T-helper 1 cell (primary cell): ENCODE measurements at regions not wholly inside any gene's neighbourhood (a gene's known extent, or its start where the extent isn't known, plus 50 kb on each side); places are given as distances from the start of the nearest gene placed in this dataset.
"Not testable (repeated sequence)": the region's sequence is repeated elsewhere in the genome, so short reads cannot be mapped to it uniquely, and the experiment has no call there.

Experiments used
- DNase-seq, 5 donors: peaks; one replicate each; pipeline ENCODE4 v3.0.0-alpha.2; 2012 to 2020

GRCh38 chr6:15953152-15953880 lies 175.6 kb upstream of the MYLIP start:
- DNase-seq = no peak

DNA sequence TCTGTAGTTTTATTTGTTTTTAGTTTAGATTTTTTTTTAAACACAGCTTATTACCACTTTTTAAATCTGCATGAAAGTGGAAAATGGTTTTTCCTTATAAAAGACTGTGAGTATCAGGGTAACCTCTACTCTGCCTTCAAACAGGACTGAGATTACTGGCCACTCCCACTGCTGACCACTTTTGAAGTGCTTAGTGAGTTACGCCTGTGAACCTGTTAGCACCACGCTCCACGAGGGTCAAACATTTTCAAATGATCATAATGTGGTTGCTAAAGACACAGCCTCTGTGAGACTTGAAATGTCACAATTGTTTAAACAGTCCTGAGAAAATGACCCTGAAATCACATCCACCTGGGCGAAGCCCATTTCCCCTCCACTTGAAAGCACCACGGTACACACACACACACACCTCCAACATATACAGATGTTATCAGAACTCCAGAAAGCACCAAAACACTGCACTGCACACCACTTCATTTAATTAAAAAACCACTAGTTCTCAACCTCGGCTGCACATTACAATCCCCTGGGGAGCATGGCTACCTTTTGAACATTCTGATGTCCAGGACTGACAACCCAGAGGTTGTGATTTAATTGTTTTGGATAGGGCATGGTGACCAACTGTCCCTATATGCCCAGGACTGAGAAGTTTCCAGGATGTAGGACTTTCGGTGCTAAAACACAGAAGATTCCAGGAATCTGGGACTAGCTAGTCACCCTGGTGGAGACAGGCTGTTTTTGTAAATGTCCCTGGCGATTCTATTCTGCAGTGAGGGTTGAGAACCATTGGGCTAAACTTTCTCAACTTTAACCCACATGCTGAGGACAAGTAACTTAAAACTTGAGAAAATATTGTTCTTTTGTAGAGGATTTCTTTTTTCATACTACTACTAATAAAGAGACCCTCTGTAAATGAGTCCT lies 176.4 kb upstream of the MYLIP start:
- no peak for DNase-seq

DNA sequence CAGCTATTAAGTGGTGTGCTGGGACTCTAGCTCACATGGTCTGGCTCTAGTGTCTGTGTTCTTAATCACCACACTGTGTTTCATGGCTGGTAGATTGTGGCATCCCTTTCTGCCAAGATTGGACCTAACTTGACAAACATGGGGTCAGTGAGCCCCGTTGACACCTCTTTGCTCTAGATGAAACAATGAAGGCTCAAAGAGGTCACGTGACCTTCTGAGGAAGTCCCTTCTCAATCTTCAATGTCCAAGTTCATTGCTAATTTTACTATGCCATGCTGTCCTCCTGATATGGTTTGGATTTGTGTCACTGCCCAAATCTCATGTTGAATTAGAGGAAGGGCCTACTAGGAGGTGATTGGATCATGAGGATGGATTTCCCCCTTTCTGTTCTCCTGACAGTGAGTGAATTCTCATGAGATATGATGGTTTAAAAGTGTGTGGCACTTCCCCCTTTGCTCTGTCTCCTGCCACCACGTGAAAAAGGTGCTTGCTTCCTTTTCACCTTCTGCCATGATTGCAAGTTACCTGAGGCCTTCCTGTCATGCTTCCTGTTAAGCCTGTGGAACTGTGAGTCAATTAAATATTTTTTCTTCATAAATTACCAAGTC lies 177.8 kb upstream of the MYLIP start:
- DNase-seq = no peak

- DNase-seq = no peak
Measured at GRCh38 chr6:15949982-15950381, 178.9 kb upstream of the MYLIP start.

DNA sequence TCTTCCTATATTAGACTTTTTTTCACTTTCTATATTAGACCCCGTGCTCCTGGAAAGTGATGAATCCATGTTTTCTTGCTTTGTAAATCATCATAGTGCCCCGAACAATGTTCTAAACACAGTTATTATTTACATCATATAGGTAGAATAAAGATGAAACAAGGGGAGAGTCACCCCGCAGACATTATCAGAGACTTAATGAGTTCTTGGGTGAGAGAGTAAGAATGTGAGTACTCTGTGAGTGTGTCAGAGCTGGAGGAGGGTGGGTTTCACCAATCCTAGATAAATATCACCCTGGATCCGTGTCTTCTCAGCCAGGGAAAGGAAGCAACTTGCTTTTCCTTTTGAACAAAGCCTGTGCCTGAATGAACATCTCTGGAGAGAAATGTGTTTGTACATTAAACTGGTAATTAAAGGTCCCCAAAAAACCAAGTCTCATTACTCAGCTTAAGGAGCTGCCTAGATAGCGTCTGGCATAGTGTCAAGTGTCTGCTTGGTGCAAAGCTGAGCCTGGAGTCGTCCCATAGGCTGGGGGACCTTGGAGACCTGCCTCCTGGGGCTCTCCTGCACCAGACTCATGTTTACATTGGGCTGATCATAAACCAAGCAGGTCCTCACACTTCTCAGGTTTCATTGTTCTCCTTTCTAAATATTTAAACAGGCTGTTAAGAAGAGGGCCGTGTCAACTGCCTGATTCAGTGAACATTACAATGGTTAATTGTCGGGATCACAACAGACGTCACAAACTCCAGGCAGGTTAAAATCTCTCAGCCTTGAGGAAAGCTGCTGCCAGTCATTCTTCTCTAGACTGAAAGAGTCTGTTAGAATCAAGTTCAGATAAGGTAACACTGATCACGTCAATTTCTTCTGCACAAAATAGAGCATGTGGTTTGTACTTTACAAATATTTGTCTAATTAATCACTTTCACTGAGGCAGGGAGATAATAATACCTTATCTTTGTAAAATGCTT lies 179.7 kb upstream of the MYLIP start:
- DNase-seq = no peak

DNA sequence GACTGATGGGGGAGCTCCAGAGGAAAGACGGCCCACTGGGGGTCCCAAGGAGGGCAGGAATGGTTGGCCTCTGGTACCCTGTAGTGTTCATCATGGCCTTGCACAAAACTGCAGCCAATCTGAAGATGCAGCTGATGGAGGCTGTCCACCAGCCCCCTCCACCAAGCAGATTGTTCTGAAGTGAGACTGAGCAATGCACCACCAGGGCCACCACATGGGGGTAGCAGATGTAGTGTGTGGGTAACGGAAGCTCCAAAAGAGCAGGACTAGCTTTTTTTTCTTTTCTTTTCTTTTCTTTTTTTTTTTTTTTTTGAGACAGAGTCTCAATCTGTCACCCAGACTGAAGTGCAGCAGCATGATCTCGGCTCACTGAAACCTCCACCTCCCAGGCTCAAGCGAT lies 181.0 kb upstream of the MYLIP start:
- no peak for DNase-seq

DNA sequence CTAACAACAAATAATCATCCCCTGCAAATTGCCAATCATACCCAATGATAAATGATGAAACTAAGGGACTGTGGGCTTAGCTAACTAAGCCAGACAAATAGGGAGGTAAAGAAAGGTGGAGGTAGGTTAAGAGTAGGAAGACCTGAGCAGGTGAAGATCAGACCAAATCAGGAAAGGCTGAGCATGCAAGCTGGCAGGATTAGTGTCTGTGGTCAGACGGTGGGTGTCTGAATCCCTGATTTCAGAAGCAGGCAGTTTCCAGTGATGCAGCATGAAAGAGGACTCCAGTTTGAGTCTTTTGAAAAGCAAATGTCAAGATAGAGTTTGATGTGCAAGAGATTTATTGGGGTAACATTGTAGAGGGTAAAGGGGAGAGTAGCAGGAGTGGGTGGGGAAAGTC lies 181.4 kb upstream of the MYLIP start:
- DNase-seq = no peak

GRCh38 chr6:15946701-15947385 lies 182.0 kb upstream of the MYLIP start:
- DNase-seq = no peak

DNA sequence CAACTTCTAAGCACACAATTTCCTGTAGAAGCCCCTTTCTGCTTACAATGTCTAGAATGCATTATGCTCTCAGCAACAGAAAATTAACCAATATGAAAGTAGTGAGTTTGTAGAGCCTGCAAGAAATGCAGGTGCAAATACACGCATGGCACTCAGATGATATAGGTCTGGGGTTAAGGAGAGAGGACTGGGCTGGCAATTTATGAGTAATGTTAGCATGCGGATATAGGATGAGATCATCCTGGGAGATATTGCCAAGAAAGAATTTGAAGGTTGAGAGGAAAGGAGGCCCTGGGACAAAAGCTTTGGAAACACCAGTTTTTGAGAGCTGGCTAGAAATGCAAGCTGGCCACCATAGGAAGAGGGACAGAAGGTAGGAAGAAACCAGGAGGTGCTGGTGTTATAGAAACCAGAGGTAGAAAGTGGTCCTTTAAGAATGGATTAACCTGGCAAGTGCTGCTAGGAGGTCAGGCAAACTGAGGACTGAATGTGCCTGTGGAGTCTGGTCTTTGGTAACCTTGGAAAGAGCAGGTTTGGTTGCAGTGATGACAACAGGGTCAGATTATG lies 183.2 kb upstream of the MYLIP start:
- DNase-seq = no peak

- DNase-seq = no peak
Measured at GRCh38 chr6:15943423-15943822, 185.5 kb upstream of the MYLIP start.

GRCh38 chr6:15941168-15941567 lies 187.7 kb upstream of the MYLIP start:
- DNase-seq = no peak

- no peak for DNase-seq
Measured at GRCh38 chr6:15938107-15938506, 190.8 kb upstream of the MYLIP start.

GRCh38 chr6:15937602-15938001 lies 191.3 kb upstream of the MYLIP start:
- DNase-seq = no peak

- no peak for DNase-seq
Measured at GRCh38 chr6:15936503-15936902, 192.4 kb upstream of the MYLIP start.

- no peak for DNase-seq
Measured at GRCh38 chr6:15935661-15936060, 193.2 kb upstream of the MYLIP start.

- not testable (repeated sequence) for DNase-seq
Measured at GRCh38 chr6:15931697-15932096, 197.2 kb upstream of the MYLIP start.

GRCh38 chr6:15930207-15930606 lies 198.7 kb upstream of the MYLIP start:
- no peak for DNase-seq

DNA sequence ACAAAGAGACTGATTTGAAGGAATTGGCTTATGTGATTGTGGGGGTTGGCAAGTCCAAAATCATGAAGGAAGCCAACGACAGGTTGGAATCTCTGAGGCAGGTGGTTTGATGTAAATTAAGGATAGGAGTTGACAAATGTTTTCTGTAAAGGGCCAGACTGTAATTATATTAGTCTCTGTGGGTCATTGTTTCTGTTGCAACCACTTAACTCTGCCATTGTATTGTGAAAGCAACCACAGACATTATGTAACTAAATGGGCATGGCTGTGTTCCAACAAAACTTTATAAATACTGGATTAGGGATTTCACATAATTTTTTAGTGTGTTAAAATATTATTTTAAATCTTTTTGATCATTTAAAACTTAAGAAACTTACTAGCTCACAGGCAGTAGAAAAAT lies 199.2 kb upstream of the MYLIP start:
- DNase-seq = no peak

- no peak for DNase-seq
Measured at GRCh38 chr6:15927531-15928225, 201.2 kb upstream of the MYLIP start.

GRCh38 chr6:15926256-15926655 lies 202.6 kb upstream of the MYLIP start:
- no peak for DNase-seq

DNA sequence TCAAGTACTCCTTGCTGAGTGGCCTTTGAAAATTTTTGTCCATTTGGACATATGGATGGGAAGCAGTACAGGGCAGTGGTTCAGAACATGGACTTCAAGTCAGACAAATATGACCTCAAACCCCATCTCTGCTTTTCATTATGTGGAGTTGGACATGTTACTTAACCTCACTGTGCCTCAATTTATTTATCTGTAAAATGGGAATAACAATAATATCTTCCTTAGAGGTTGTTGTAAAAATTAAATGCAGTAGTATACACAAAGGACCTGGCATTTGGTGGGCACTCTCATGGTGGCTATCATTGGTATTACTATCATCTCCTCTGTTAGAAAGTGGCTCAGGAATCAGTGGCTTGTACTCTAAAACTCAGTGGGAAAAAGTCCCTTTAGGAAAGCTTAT lies 204.0 kb upstream of the MYLIP start:
- DNase-seq = no peak
